Caco-2 (cell line): ENCODE measurements at regions not wholly inside any gene's neighbourhood (a gene's known extent, or its start where the extent isn't known, plus 50 kb on each side); places are given as distances from the start of the nearest gene placed in this dataset.
"Not testable (repeated sequence)": the region's sequence is repeated elsewhere in the genome, so short reads cannot be mapped to it uniquely, and the experiment has no call there.

Experiments used
- BruUV-seq: library from RNA; stranded (reverse); fragments of 400-500 nt; replicated peaks from 2 replicates; lab custom pipeline; 2021; lab: Mats Ljungman, UMichigan
- CTCF ChIA-PET: fragments of 300-600 bp; sonication (Branson Sonifier 250); formaldehyde crosslinking; loops from one replicate; lab custom pipeline; 2022; ENCODE audit warnings: antibody characterized with exemption; lab: Charles Lee
- POLR2A ChIA-PET: fragments of 300-600 bp; sonication (Branson Sonifier 250); formaldehyde crosslinking; loops from one replicate; lab custom pipeline; 2022; ENCODE audit warnings: antibody characterized with exemption; lab: Charles Lee
- DNase-seq, 2 experiments: peaks; one replicate each; pipeline versions ENCODE4 v3.0.0 to v3.0.0-alpha.2; 2020 to 2022
- H3K27me3 ChIP-seq: replicated peaks from 2 replicates; pipeline ENCODE4 v1.6.0; 2011; ENCODE audit warnings: low read length; ENCODE audit not compliant: control insufficient read depth, insufficient read depth
- H3K36me3 ChIP-seq: 2 replicates; pipeline ENCODE4 v1.5.1; 2011; ENCODE audit warnings: low read length; ENCODE audit not compliant: control insufficient read depth, insufficient read depth
- H3K4me1 ChIP-seq: fragments of 250-450 bp; sonication (Bioruptor Pico); 2 replicates; pipeline ENCODE4 v1.5.1; 2020; ENCODE audit warnings: mild to moderate bottlenecking
- H3K4me3 ChIP-seq: 2 replicates; pipeline ENCODE4 v1.5.1; 2011; ENCODE audit warnings: low read depth, mild to moderate bottlenecking, control low read depth, low read length
- H3K9me3 ChIP-seq: fragments of 250-450 bp; sonication (Bioruptor Pico); 2 replicates; pipeline ENCODE4 v1.5.1; 2020; ENCODE audit warnings: mild to moderate bottlenecking, moderate library complexity
- H3K27ac Mint-ChIP-seq: one replicate; pipeline ENCODE4 v1.8.0; 2022; ENCODE audit warnings: mixed read lengths; ENCODE audit not compliant: unreplicated experiment
- H3K27me3 Mint-ChIP-seq: one replicate; pipeline ENCODE4 v1.8.0; 2022; ENCODE audit warnings: mixed read lengths; ENCODE audit not compliant: insufficient read depth, unreplicated experiment
- H3K36me3 Mint-ChIP-seq: one replicate; pipeline ENCODE4 v1.8.0; 2022; ENCODE audit warnings: mild to moderate bottlenecking, mixed read lengths; ENCODE audit not compliant: insufficient read depth, unreplicated experiment
- H3K4me1 Mint-ChIP-seq: one replicate; pipeline ENCODE4 v1.8.0; 2022; ENCODE audit warnings: low read depth, mixed read lengths; ENCODE audit not compliant: unreplicated experiment
- H3K4me3 Mint-ChIP-seq: one replicate; pipeline ENCODE4 v1.8.0; 2022; ENCODE audit warnings: mild to moderate bottlenecking, moderate library complexity, mixed read lengths; ENCODE audit not compliant: unreplicated experiment
- H3K9me3 Mint-ChIP-seq: one replicate; pipeline ENCODE4 v1.8.0; 2022; ENCODE audit warnings: mixed read lengths; ENCODE audit not compliant: unreplicated experiment
- CTCF ChIP-seq, 2 experiments: fragments of 200-600 bp in 1 of 2; IDR thresholded peaks; 1 replicate in 1 of 2; 2 replicates in 1 of 2; pipeline versions ENCODE4 v1.5.1 to v1.8.0; 2011 to 2022; ENCODE audit warnings: antibody characterized with exemption in 1 of 2, control low read depth in 1 of 2, inconsistent platforms in 1 of 2, low read depth in 1 of 2, low read length in 1 of 2, mild to moderate bottlenecking in 1 of 2, moderate library complexity in 1 of 2; ENCODE audit not compliant: insufficient read depth in 1 of 2, severe bottlenecking in 1 of 2, unreplicated experiment in 1 of 2
- intact Hi-C: fragments of 100-400 bp; cut with micrococcal nuclease; formaldehyde crosslinking; loops from one replicate; pipeline ENCODE4 v1.10.0; 2022; ENCODE audit not compliant: unreplicated experiment

- Mint-ChIP-seq H3K9me3 (no peaks in the 10 kb centered on the region), H3K27me3 (no peaks in the 10 kb centered on the region), H3K36me3 (no peaks in the 10 kb centered on the region), H3K27ac (no peak overlapping the region), H3K4me3 (no peak overlapping the region), H3K4me1 (no peaks in the 10 kb centered on the region)
- ChIA-PET CTCF (no interaction called here), POLR2A (no interaction called here)
- H3K36me3 ChIP-seq = no peaks in the 10 kb centered on the region
- no peaks in the 10 kb centered on the region for H3K4me1 ChIP-seq
- intact Hi-C loops = no loop called here
- no peak overlapping the region for H3K4me3 ChIP-seq
- BruUV-seq = no TSS peak
- no peaks in the 10 kb centered on the region for H3K9me3 ChIP-seq
- no peak for TF ChIP-seq CTCF (IDR thresholded peaks at IDR 0.05; ENCODE audit: insufficient read depth in 1 of 2, low read depth in 1 of 2, low read length in 1 of 2, severe bottlenecking in 1 of 2, unreplicated experiment in 1 of 2)
- DNase-seq = no peak
- no peaks in the 10 kb centered on the region for H3K27me3 ChIP-seq
These were observed 566.0 kb downstream of the ADGRL2 start for GRCh38 chr1:82366689-82367088.

- H3K27me3 Mint-ChIP-seq, intact Hi-C loops, POLR2A ChIA-PET: not testable (repeated sequence)
These were observed 558.8 kb downstream of the ADGRL2 start for GRCh38 chr1:82359541-82359940.

GRCh38 chr1:82358706-82359105 is 558.0 kb downstream of the ADGRL2 start:
- H3K36me3 Mint-ChIP-seq, H3K9me3 ChIP-seq, CTCF ChIA-PET, H3K27me3 ChIP-seq, H3K4me3 ChIP-seq, H3K4me1 ChIP-seq, H3K9me3 Mint-ChIP-seq, H3K4me3 Mint-ChIP-seq, intact Hi-C loops, H3K27ac Mint-ChIP-seq, H3K36me3 ChIP-seq, H3K27me3 Mint-ChIP-seq, DNase-seq, BruUV-seq, POLR2A ChIA-PET, H3K4me1 Mint-ChIP-seq: not testable (repeated sequence)

More at GRCh38 chr1:82359541-82359940, 558.8 kb downstream of the ADGRL2 start:
- H3K4me3 ChIP-seq, H3K9me3 Mint-ChIP-seq, H3K9me3 ChIP-seq, H3K36me3 Mint-ChIP-seq, H3K27ac Mint-ChIP-seq, H3K36me3 ChIP-seq, DNase-seq, H3K4me1 ChIP-seq, CTCF ChIA-PET, H3K4me1 Mint-ChIP-seq, BruUV-seq, H3K27me3 ChIP-seq, H3K4me3 Mint-ChIP-seq: not testable (repeated sequence)

GRCh38 chr1:82354546-82354945 is 553.8 kb downstream of the ADGRL2 start:
- H3K4me3 ChIP-seq, H3K27me3 ChIP-seq, H3K27ac Mint-ChIP-seq, H3K9me3 Mint-ChIP-seq, H3K4me3 Mint-ChIP-seq, CTCF ChIA-PET, POLR2A ChIA-PET, H3K27me3 Mint-ChIP-seq, BruUV-seq, DNase-seq, H3K9me3 ChIP-seq, H3K4me1 ChIP-seq, H3K36me3 Mint-ChIP-seq, H3K4me1 Mint-ChIP-seq, intact Hi-C loops, H3K36me3 ChIP-seq: not testable (repeated sequence)
